ENCODE measurements at regions not wholly inside any gene's neighbourhood (a gene's known extent, or its start where the extent isn't known, plus 50 kb on each side); places are given as distances from the start of the nearest gene placed in this dataset.

- no peak for TF ChIP-seq EZH2phosphoT487 (IDR thresholded peaks at IDR 0.05; ENCODE audit: borderline replicate concordance, low read length)
- TF ChIP-seq CTCF (IDR thresholded peaks at IDR 0.05; ENCODE audit: low read depth, low read length, poor library complexity, severe bottlenecking), result no peak
- Histone ChIP-seq H3K4me1 (ENCODE audit: control insufficient read depth, low read length) (no peaks in the 10 kb centered on the region), H3K4me3 (ENCODE audit: low read length) (no peak overlapping the region), H4K20me1 (ENCODE audit: control insufficient read depth, insufficient read depth, low read depth, low read length) (no peaks in the 10 kb centered on the region), H3F3A (ENCODE audit: control insufficient read depth, insufficient read depth) (no peaks in the 10 kb centered on the region), H3K27ac (ENCODE audit: low read depth, low read length) (no peak overlapping the region), H3K36me3 (ENCODE audit: control insufficient read depth, low read length) (no peaks in the 10 kb centered on the region), H3K9me3 (ENCODE audit: control insufficient read depth, insufficient read depth, low read length) (no peaks in the 10 kb centered on the region), H3K27me3 (ENCODE audit: control insufficient read depth, low read length) (no peaks in the 10 kb centered on the region), H3K79me2 (ENCODE audit: control insufficient read depth, low read length) (no peaks in the 10 kb centered on the region), H3K9me2 (replicated peaks; ENCODE audit: control insufficient read depth, low read length) (no peaks in the 10 kb centered on the region), H3K4me2 (ENCODE audit: low read length) (no peak overlapping the region)
Measured at GRCh38 chr6:54440549-54440948, 132.3 kb downstream of the TINAG start.

GRCh38 chr6:54441020-54441419, 132.8 kb downstream of the TINAG start:
- Histone ChIP-seq H3K79me2 (ENCODE audit: control insufficient read depth, low read length) (no peaks in the 10 kb centered on the region), H3K9me3 (ENCODE audit: control insufficient read depth, insufficient read depth, low read length) (no peaks in the 10 kb centered on the region), H3K36me3 (ENCODE audit: control insufficient read depth, low read length) (no peaks in the 10 kb centered on the region), H3F3A (ENCODE audit: control insufficient read depth, insufficient read depth) (no peaks in the 10 kb centered on the region), H3K27me3 (ENCODE audit: control insufficient read depth, low read length) (no peaks in the 10 kb centered on the region), H3K9me2 (replicated peaks; ENCODE audit: control insufficient read depth, low read length) (no peaks in the 10 kb centered on the region), H3K4me2 (ENCODE audit: low read length) (no peak overlapping the region), H4K20me1 (ENCODE audit: control insufficient read depth, insufficient read depth, low read depth, low read length) (no peaks in the 10 kb centered on the region), H3K4me3 (ENCODE audit: low read length) (no peak overlapping the region), H3K27ac (ENCODE audit: low read depth, low read length) (no peak overlapping the region), H3K4me1 (ENCODE audit: control insufficient read depth, low read length) (no peaks in the 10 kb centered on the region)
- TF ChIP-seq EZH2phosphoT487 (IDR thresholded peaks at IDR 0.05; ENCODE audit: borderline replicate concordance, low read length) (no peak), CTCF (IDR thresholded peaks at IDR 0.05; ENCODE audit: low read depth, low read length, poor library complexity, severe bottlenecking) (no peak)

GRCh38 chr6:54441687-54442248, 133.5 kb downstream of the TINAG start:
- no peaks in the 10 kb centered on the region for H3K79me2 ChIP-seq (ENCODE audit: control insufficient read depth, low read length)
- no peaks in the 10 kb centered on the region for H3K36me3 ChIP-seq (ENCODE audit: control insufficient read depth, low read length)
- no peak overlapping the region for H3K27ac ChIP-seq (ENCODE audit: low read depth, low read length)
- no peaks in the 10 kb centered on the region for H3K9me3 ChIP-seq (ENCODE audit: control insufficient read depth, insufficient read depth, low read length)
- no peak overlapping the region for H3K4me3 ChIP-seq (ENCODE audit: low read length)
- H3K4me2 ChIP-seq (ENCODE audit: low read length), result no peak overlapping the region
- no peaks in the 10 kb centered on the region for H3K9me2 ChIP-seq (replicated peaks; ENCODE audit: control insufficient read depth, low read length)
- H3K27me3 ChIP-seq (ENCODE audit: control insufficient read depth, low read length), result no peaks in the 10 kb centered on the region
- H4K20me1 ChIP-seq (ENCODE audit: control insufficient read depth, insufficient read depth, low read depth, low read length), result no peaks in the 10 kb centered on the region
- TF ChIP-seq EZH2phosphoT487 (IDR thresholded peaks at IDR 0.05; ENCODE audit: borderline replicate concordance, low read length) (no peak), CTCF (IDR thresholded peaks at IDR 0.05; ENCODE audit: low read depth, low read length, poor library complexity, severe bottlenecking) (no peak)
- no peaks in the 10 kb centered on the region for H3F3A ChIP-seq (ENCODE audit: control insufficient read depth, insufficient read depth)
- H3K4me1 ChIP-seq (ENCODE audit: control insufficient read depth, low read length), result no peaks in the 10 kb centered on the region

All from DOHH2 (cell line).